Adrenal gland (tissue), 5 donors: ENCODE measurements at regions not wholly inside any gene's neighbourhood (a gene's known extent, or its start where the extent isn't known, plus 50 kb on each side); places are given as distances from the start of the nearest gene placed in this dataset.

ENCODE experiments used
- POLR2A ChIP-seq, 2 donors: fragments of 450-650 bp; IDR thresholded peaks; one replicate each; pipeline ENCODE4 v1.6.1; 2017; ENCODE audit warnings: antibody characterized with exemption in 2 of 2, mild to moderate bottlenecking in 2 of 2, moderate library complexity in 1 of 2
- TF ChIP-seq, protein P1 (sequence below), 6 experiments: fragments of 450-650 bp in 4 of 6; fragments of 200-600 bp in 2 of 6; sonication (generic) in 1 of 6; IDR thresholded peaks; 1 replicate in 5 of 6; 2 replicates in 1 of 6; pipeline versions ENCODE4 v1.5.1 to v1.8.0; 2016 to 2021; ENCODE audit warnings: antibody characterized with exemption in 6 of 6, mild to moderate bottlenecking in 2 of 6, moderate library complexity in 1 of 6
- donor health status: DM: no; HTN: no; CAD: no.

DNA sequence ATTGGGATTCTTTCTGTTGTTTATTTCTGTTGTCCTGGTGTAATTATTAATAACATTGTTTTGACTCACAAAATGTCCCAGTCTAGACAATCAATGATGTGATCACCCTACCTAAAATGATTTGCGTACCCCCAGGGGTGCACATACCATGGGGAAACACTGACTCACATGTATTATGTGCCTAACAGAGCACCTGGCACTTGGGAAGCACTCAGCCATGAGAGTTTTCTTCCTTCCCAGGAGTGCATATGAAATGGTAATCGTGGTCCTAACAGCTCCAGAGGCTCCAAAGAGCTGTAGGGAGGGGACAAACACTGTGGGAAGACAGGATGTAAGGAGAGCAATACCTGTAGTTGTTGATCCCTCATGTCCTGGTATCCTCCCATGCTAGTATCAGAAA lies 187.8 kb upstream of the ERBB4 start:
- TF ChIP-seq, protein P1, sequence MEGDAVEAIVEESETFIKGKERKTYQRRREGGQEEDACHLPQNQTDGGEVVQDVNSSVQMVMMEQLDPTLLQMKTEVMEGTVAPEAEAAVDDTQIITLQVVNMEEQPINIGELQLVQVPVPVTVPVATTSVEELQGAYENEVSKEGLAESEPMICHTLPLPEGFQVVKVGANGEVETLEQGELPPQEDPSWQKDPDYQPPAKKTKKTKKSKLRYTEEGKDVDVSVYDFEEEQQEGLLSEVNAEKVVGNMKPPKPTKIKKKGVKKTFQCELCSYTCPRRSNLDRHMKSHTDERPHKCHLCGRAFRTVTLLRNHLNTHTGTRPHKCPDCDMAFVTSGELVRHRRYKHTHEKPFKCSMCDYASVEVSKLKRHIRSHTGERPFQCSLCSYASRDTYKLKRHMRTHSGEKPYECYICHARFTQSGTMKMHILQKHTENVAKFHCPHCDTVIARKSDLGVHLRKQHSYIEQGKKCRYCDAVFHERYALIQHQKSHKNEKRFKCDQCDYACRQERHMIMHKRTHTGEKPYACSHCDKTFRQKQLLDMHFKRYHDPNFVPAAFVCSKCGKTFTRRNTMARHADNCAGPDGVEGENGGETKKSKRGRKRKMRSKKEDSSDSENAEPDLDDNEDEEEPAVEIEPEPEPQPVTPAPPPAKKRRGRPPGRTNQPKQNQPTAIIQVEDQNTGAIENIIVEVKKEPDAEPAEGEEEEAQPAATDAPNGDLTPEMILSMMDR (IDR thresholded peaks at IDR 0.05) = no peak
- TF ChIP-seq POLR2A (IDR thresholded peaks at IDR 0.05) = no peak
